Medulla oblongata (tissue), 1 donor: ENCODE measurements at regions not wholly inside any gene's neighbourhood (a gene's known extent, or its start where the extent isn't known, plus 50 kb on each side); places are given as distances from the start of the nearest gene placed in this dataset.

Experiments used
- DNase-seq: peaks from one replicate; pipeline ENCODE4 v3.0.0-alpha.2; 2015; ENCODE audit errors: extremely low spot score

GRCh38 chr1:187091666-187092065 lies 262.9 kb downstream of the PLA2G4A start:
- DNase-seq, result no peak

DNA sequence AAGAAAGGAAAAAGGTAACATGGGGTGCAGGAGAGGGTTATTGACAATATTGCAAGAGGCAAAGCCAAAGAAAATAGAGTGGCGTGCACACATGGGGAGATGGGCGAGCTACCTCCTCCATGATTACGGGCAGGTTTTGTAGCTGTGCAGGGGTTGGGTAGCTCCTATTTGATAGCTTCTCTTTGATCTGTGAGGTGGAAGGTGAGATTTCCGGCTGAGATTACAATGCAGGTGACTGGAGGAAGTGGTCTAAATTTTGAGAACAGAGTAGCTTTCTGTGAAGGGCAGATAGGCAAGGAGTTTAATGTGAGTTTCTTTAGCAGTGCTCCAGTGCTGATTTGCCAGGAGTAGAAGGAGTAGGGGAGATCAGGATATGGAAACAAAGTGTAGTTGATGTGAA lies 263.4 kb downstream of the PLA2G4A start:
- DNase-seq, result no peak

GRCh38 chr1:187096689-187097088 lies 267.9 kb downstream of the PLA2G4A start:
- DNase-seq, result no peak

DNA sequence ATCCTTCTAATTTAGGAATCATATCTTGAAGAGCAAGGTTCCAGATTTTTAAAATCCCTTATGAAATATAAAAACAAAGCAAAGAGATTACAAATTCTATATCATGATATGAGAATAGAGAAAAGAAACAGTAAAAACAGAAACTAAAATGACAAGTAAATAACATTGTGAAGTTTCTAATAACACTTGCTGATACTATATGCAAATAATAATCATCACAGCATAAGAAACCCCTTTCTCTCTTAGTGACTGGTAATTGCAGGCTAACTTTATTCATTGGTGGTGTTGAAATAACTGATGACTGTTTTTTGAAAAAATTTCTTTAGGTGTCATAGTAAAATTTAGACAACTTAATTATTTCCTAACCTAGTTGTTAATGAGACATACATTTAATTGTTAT lies 281.6 kb downstream of the PLA2G4A start:
- DNase-seq, result no peak

GRCh38 chr1:187114792-187115191 lies 286.0 kb downstream of the PLA2G4A start:
- no peak for DNase-seq

- no peak for DNase-seq
Observed at GRCh38 chr1:187121661-187122060, 292.9 kb downstream of the PLA2G4A start.

DNA sequence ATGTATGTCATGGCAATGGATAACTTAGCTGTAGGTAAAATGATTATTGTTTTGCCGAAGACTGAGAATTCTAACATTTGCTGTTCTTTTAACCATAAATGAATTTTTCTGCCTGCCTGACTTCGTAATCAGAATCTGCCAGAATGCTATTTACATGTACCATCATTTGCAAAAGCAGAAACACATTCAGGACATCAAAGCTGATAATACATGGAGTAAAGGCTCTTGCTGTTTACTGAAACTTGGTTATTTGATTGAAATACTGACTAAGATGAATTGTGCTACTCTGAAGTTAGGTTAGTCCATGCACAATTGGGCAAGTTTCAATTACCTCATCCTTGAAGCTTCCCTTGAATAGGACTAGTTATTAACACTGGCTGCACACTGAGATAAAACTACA lies 293.8 kb downstream of the PLA2G4A start:
- DNase-seq, result no peak

- no peak for DNase-seq
Observed at GRCh38 chr1:187129132-187129531, 300.4 kb downstream of the PLA2G4A start.

DNA sequence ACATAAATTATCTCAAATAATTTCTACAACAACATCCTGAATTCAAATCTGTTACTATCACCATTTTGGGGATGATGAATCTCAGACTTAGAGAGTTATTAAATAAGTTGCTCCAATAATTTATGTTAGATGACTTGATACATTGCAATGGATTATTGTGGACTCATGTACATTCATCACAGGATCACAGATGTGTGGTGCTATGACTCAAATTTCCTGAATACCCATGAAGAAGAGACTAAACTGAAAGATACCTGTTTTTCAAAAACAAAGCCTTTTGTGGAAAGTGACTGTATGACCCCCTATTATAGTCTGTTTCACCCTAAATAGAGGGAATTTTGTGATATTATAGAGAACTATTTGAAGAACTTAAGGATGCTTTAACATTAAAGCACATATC lies 315.0 kb downstream of the PLA2G4A start:
- no peak for DNase-seq

- DNase-seq, result no peak
Observed at GRCh38 chr1:187146388-187146787, 317.6 kb downstream of the PLA2G4A start.

DNA sequence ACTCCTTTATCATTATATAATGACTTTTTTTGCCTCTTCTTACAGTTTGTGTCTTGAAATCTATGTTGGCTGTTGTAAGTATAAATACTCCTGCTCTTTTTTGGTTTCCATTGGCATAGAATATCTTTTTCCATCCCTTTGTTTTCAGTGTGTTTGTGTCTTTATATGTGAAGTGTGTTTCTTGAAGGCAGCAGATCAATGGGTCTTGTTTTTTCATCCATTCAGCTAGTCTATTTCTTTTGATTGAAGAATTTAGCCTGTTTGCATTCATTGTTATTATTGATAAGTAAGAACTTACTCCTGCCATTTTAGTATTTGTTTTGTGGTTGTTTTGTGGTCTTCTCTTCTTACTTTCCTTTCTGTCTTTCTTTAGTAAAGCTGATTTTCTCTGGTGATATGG lies 322.8 kb downstream of the PLA2G4A start:
- DNase-seq, result no peak

- no peak for DNase-seq
Observed at GRCh38 chr1:187153047-187153446, 324.3 kb downstream of the PLA2G4A start.

DNA sequence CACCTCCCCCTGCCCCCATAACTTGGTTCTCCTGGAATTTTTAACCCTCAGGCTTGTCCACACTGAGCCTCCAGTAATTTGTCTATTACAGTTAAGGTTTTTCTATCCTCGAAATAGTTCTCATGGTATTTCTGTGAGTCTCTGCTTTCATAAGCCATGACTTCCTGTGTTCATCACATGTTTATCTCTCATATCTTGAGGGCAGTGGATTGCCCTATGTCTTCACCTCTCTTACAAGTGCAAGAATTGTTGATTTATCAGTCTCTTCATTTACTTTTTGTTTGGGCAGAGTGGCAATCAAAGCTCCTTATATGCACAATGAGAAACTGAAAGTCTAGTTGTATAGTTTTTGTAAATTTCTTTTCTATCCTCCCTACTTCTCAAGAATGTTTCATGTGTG lies 328.4 kb downstream of the PLA2G4A start:
- DNase-seq, result no peak

DNA sequence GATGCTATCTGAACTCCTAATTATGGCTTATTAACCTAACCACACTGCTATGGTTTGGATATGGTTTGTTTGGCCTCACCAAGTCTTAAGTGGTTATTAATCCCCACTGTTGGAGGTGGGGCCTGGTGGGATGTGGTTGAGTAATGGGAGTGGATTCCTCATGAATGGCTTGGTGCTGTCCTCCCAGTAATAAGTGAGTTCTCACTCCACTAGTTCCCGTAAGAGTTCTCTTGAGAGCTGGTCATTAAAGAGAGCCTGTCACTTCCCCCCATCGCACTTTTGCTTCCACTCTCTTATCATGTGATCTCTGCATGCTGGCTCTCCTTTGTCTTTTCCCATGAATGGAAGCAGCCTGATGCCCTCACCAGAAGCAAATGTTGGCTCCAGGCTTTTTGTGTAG lies 328.8 kb downstream of the PLA2G4A start:
- no peak for DNase-seq

GRCh38 chr1:187167555-187167954 lies 338.8 kb downstream of the PLA2G4A start:
- DNase-seq, result no peak

DNA sequence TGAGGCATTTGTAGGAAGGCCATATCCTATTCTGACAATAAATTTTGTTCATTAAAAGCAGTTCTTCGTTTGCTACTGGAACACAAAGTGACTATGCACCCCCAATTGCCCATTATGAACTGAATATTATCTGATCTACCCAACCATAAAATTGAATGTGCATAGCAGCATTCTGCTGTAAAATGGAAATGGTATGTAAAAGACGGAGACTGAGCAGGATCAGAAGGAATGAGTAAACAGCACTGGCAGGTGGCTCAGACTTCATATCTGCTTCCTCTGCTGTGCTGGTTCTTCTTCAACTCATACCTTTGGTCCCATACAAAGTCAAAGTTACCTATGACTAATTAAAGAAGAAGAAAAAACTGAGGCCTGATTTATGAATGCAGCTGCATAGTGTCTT lies 339.5 kb downstream of the PLA2G4A start:
- no peak for DNase-seq

DNA sequence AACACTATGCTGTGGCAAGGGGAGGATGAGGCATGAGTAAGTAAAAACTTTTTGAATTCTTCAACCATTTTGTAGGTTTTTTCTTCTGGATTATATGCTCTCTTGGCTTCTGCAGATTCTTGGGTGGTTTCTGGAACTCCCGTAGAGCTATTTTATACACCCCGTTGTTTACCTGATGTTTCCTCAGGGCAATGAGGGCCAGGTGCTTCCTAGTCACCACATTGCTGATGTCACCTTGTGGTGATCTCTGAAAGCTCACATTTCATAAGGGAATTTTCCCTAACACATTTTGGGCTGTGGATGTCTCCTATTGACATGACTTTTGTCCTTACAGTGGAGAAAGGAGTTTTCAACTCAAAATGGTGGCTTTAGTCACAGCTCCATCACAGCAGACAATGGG lies 356.6 kb downstream of the PLA2G4A start:
- DNase-seq, result no peak

- DNase-seq, result no peak
Observed at GRCh38 chr1:187197685-187198084, 368.9 kb downstream of the PLA2G4A start.

DNA sequence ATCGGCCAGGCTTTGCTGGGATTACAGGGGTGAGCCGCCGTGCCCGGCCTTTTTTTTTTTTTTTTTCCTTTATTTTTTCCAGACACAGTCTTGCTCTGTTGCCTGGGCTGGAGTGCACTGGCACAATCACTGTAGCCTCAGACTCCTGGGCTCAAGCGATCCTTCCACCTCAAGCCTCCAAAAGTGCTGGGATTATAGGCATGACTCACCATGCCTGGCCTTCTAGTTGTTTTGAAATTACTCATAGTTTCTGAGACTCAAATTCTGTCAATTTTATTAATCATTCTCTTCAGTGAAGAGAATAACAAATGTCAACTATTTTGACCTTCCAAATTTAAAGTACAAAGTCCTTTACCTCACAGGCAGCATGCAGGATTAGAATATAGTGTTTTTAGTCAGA lies 374.5 kb downstream of the PLA2G4A start:
- no peak for DNase-seq

DNA sequence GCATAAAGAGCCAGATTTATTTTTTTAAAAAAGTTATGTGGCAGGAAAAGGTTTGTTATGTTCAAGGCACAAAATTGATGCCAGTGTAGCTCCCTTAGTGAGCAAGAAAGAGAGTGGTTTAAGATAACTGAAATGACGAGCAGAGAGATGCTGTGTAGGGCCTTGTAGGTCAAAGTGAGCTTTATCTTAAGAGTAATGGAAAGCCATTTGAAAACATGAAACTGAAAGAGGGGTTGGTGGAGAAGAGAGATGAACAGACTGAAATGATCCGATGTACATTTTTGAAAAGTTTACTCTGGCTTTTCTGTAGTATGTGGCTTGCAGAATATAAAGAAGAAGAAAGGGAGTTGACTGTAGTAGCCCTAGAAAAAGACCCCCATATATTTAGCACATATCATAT lies 383.6 kb downstream of the PLA2G4A start:
- no peak for DNase-seq

- DNase-seq, result no peak
Observed at GRCh38 chr1:187226396-187226795, 397.6 kb downstream of the PLA2G4A start.

- DNase-seq, result no peak
Observed at GRCh38 chr1:187228790-187229189, 400.0 kb downstream of the PLA2G4A start.

GRCh38 chr1:187229496-187229895 lies 400.7 kb downstream of the PLA2G4A start:
- DNase-seq, result no peak

DNA sequence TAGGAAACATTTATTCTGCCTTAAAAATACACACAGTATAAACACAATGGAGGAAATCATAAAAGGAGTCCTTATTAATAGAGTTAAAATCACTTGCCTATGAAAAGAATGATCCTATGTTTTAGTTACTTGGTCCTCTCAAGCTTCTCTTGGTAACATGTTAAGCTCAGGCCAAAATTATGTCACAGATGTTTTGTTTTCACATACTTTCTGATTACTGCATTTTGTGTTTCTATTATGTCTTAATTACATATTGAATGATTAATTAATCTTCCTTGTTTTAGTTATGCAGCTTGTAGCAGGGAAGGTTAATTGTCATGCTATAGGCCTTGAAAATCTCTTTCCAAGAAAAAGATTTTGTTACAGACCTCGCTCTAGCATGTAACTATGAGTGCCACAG lies 406.0 kb downstream of the PLA2G4A start:
- DNase-seq, result no peak

DNA sequence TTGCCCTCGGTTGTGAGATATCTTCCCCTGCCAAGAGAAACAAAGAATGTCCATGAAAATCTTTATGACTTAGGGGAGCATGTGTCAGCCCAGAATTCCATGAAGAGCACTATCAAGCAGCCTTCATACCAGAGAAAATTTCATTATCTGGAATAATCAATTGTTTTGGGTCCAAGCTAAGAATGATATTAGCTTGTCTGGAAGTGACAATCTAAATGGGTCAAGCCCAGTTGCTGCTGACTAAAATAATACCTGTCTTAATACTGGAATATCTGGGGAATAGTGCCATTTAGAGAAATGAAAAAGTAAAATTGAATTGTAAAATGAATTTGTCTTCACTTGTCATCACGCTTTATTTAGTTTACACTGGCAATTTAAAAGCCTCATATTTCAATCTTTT lies 407.4 kb downstream of the PLA2G4A start:
- DNase-seq, result no peak
